Kasumi-1 (cell line): ENCODE measurements at regions not wholly inside any gene's neighbourhood (a gene's known extent, or its start where the extent isn't known, plus 50 kb on each side); places are given as distances from the start of the nearest gene placed in this dataset.
"Not testable (repeated sequence)": the region's sequence is repeated elsewhere in the genome, so short reads cannot be mapped to it uniquely, and the experiment has no call there.

Experiments used
- DNase-seq, 2 experiments: peaks; one replicate each; lab custom pipeline; 2025; lab: John Stamatoyannopoulos, UW

DNA sequence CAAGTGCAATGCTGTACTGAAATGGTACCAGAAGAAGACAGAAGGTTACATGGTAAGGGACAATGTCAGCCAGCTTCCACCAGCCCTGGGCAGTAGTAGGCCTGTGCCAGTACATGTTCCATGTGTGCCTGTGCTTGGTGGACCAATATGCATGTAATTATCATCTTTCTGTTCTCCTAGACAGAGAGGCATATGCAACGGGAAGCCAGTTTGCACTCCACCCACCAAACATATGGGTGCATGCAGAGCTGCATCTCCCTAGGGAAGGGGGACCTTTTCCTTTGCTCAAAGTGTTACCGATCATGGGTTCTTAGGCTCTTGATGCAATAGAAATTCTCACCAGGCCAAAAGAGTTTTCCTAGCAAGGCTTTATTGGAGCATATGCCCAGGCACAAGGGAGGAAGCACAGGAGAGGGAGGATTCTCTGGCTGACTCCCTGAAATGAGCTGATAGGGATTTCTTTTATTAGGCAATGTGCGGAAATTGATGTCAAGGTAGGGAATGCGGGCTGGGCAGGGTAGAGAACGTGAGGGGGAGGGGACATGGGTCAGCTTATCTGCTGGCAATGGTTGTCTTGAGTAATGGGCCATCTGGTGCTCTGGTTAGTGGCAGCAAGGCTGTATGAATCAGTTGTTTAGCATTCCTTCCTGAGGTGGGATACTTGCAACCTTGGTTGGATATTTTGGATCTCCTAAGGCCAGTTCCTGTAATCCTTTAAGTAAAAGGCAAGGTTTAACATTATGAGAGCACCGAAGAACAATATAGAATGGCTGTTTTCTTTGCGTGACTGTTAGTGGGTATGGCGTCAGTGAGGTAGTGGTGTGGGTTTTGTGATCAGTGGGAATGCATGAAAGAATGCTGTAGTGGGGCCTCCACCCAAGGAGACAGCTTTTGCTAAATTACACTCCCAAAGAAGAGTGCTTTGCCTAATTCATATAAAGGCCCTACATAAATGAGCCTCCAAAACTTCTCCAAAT lies 102.5 kb downstream of the CDRT15L2 start:
- not testable (repeated sequence) for DNase-seq

DNA sequence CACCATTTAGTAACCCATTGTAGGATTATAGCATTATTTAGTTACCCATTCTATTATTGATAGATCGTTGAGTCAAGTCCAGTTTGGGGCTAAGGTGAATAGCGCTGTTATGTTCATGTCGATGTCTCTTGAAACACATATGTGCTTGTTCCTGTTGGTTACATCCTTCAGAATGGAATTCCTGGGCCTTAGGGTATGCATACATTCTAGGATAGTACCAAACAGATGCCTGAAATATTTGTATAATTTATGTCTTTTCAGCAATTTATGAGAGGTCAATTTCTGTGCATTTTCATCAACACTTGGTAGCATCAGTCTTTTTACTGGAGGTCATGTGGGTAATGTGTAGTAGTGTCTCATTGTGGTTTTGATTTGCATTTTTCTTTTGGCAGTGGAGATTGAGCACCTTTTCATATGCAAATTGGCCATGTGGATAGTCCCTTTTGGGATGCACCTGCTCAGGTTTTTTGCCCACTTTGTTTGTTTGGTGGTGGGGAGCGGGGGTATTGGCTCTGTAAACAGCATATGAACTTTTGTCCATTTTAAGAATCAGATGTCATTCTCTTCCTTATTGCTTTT lies 104.2 kb downstream of the CDRT15L2 start:
- DNase-seq = not testable (repeated sequence)

DNA sequence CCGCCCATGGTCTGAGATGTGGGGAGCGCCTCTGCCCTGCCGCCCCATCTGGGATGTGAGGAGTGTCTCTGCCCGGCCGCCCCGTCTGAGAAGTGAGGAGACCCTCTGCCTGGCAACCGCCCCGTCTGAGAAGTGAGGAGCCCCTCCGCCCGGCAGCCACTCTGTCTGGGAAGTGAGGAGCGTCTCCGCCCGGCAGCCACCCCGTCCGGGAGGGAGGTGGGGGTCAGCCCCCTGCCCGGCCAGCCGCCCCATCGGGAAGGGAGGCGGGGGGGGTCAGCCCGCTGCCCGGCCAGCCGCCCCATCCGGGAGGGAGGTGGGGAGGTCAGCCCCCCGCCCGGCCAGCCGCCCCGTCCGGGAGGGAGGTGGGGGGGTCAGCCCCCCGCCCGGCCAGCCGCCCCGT lies 105.5 kb downstream of the CDRT15L2 start:
- not testable (repeated sequence) for DNase-seq

DNA sequence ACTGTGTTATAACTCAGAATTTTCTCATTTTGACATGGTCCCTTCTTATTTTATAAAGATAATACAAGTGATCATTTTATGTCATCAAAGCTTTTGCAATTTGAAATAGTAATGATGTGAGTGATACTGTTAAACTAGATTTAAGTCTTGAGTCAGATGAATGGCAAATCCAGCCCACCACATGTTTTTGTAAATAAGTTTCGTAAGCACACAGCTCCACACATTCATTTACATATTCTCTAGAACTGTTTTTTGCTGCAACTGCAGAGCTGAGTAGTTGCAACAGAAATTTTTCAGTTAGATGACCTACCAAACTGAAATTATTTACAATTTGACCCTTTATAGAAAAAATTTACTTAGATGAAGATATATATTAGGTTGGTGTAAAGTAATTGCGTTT lies 108.1 kb downstream of the CDRT15L2 start:
- DNase-seq = not testable (repeated sequence)

DNA sequence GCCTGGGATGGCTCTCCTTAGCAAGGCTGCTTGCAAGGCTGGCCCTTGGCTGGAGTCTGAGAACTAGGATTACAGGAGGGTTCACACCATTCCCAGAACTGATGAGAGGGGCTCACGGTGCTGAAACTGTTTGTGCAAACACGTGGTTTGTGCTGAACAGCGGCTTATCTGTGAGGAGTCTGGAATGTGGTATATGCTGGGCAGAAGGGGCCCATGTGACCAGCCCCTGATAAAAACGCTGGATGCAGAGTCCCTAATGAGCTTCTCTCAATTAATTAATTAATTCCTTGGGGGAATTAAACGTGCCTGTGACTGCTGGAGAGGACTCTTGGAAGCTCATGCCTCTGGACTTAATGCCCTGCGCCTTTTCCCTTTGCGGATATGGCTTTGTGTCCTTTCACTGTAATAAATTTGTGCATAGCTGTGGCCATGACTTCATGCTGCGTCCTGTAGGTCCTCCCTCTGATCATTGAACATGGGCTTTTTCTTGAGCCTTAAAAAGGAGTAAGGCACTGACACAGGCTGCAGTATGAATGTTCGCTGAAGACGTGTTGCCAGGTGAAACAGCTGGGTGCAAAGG lies 109.7 kb downstream of the CDRT15L2 start:
- DNase-seq = not testable (repeated sequence)

DNA sequence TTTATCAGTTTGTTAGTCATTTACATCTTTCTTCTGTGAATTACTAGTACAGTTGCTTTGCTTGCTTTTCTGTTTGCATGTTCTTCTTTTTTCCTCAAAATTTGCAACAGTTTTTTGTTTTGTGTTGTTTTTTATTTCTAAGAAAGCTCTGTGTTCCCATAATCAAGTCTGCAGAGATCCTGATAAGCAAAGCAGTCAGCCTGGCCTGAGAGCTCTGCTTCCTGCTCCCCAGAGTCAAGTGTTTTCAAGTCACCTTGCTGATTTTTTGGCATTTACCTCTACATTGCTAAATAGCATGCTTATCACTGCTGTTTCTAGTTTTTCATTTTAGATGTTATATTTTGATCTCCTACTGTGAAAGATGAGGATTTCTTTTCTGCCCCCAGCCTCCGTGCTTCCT lies 113.2 kb downstream of the CDRT15L2 start:
- DNase-seq = not testable (repeated sequence)

DNA sequence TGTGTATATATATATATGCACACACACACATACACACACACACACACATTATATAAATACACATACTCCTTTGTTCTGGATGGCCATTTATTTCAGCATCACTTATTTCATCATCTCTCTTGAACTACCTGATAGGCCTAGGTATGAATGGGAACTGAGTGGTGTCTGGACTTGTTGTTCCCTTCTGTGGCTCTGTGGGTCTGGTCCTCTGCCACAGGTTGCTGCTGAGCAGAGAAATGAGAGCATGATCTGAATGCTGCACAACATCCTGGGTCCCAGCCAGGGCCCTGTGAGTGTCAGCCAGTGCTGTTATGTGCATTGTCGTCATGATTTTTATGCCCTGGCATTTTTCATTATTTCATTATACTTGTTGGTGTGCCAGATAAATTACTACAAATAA lies 116.3 kb downstream of the CDRT15L2 start:
- not testable (repeated sequence) for DNase-seq

DNA sequence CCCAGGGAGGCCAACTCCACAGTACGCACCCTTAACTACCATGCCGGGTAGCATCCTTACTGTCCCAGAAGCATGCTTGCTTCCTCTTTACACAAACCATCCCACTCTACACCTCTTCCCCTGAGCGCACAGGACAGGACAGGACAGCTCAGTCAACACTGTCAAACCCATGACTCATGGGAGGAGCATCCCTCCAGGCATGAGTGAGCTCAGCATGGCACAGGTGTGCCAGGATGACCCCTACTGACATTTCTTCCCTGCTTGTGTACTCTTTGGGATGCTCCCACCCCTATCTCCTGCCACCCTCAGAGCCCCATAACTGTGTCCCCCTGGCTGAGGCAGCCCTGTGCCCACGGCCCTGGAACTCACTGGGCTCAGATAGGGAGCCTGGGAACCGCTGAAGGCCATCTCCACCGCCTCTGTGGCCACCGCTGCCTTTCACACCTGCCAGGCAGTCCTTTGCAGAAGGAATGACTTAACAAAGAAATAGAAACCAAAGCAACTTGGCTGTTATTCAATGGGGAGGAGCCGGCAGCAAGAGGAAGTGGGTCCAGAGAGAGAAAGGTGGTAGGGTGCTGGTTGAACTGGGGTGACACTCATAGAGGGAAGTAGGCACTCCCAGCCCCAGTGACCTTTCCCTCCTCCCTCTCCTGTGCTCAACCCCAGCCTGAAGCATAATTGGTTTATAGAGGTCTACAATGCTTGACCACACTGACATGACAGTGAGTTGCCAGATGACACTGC lies 119.1 kb downstream of the CDRT15L2 start:
- DNase-seq = not testable (repeated sequence)

DNA sequence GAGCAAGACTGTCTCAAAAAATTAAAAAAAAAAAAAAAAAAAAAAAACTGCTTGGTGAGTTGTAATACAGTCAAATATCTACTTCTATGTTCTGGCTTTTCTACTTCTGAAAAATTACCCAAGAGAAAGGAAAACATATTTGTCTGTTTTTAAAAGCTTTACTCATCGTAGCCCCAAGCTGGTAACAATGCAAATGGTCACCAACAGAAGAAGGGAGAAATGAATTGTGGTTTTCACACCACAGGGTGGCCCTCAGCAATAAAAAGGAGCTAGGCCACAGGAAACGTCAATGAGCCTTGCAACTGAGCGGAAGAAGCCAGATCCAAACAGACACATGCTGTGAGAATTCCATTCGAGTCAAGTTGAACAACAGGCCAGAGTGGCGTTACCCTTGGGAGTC lies 121.0 kb downstream of the CDRT15L2 start:
- DNase-seq = not testable (repeated sequence)

DNA sequence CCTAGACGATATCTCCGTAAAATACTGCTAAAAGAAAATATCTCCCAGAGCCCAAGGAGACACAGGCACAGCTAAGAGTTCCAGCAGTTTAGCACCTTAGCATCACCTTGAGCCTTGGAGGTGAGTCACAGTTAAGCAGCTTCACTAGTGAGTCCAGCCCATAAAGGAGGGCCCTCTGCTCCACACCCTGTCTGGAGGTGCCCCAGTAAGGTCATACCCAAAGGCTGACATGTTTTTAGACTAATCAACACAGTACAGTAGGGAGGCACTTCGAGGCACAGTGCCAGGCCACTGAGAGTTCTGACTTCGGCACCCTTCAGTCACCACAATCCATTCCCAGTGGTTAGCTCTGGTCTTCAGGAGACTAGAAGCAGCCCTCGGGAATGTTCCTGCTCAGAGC lies 121.8 kb downstream of the CDRT15L2 start:
- not testable (repeated sequence) for DNase-seq

DNA sequence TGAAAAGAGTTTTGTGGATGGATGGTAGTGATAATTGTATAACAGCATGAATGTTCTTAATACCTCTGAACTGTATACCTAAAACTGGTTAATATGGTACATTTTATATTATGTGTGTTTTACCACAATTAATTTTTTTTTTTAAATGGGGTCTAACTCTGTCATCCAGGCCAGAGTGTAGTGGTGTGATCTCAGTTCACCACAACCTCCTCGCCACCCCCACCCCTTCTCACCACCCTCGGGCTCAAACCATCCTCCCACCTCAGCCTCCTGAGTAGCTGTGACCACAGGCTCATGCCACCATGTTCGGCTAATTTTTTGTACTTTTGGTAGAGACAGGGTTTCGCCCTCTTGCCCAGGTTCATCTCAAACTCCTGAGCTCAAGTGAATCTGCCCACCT lies 123.2 kb downstream of the CDRT15L2 start:
- no peak for DNase-seq

DNA sequence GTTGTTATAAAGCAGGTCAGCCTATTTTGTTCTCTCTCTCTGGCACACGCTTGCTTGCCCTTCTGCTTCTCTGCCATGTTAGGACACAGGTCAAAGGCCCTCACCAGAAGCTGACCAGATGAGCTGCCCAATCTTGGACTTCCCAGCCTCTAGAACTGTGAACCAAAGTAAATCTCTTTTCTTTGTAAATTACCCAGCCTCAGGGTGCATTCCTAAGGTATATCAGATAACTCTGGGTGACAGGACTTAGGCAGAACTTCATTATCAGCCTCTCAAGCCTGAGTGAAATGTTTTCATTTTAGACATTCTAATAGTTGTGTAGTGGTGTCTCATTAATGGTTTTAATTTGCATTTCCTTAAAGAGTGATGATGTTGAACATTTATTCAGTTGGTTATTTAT lies 124.3 kb downstream of the CDRT15L2 start:
- no peak for DNase-seq

DNA sequence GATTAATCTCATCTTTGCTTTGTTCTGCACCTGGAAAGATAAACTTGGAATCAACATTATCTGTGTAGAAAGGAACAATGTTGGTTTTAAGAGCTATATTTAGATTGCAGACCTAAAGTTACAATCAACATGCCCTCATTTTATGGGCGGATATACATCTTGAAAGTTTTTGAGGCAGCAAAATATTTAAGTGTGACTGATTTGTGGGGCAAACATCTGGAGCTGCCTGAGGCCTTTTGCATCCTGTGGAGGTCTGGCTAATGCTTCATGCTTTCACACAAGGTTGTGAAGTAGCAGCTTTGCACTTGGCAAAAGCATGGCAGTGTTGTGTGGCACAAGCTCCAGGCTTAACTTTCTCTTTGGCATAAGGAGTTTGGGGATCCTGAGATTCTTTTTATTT lies 125.7 kb downstream of the CDRT15L2 start:
- DNase-seq = not testable (repeated sequence)

DNA sequence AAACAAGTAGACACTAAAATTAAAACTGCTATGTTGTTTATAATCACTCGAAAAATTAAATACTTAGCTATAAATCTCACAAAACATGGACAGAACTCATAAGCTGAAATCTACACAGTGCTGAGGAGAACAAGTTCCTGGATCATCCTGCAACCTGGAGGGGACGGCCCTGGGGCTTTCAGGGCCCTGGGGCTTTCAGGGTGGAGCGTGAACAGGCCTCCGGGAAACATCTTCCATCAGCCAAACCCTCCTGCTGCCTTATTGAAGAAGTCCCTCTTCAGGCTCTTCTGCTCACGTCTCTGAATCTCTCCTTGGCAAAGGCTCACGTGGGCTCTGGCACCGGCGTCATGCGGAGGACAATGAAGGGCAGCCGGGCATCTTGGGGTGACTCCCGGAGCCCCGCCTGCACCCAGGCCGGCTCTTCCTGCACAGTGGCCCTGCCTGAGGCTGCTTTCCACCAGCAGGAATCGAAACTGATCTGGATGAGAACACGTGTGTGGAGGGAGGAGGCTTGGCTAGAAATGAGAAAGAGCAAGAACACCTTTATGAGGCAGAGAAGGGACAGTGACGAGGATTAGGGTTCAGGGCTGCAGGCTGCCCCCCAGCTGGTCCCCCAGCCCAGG lies 127.3 kb downstream of the CDRT15L2 start:
- DNase-seq = no peak

DNA sequence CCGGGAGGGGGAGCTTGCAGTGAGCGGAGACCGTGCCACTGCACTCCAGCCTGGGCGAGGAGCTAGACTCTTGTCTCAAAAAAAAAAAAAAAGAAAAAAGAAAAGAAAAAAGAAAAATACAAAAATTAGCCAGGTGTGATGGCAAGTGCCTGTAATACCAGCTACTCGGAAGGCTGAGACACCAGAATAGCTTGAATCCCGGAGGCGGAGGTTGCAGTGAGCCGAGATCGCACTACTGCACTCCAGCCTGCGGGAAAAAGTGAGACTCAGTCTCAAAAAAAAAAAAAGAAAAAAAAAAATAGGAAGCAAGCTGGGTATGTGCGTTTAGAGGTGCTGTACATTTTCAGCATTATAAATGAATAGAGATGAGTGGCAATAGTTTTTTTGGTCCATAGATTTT lies 129.3 kb downstream of the CDRT15L2 start:
- not testable (repeated sequence) for DNase-seq

DNA sequence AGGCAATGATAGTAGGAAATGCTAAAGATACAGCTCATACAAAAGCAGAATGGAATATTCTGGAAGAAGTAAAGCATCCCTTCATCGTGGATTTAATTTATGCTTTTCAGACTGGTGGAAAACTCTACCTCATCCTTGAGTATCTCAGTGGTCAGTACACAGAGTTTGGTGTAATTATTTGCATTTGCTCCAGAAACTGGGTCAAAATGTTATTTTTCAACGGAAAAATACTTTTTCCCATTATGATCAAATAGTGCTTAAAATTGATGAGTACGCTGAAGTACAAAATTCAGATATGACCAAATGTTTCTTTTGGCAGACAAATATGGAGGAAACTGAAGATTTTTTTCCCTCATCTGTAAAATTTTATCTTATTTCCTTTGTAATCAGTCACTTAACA lies 137.0 kb downstream of the CDRT15L2 start:
- not testable (repeated sequence) for DNase-seq

DNA sequence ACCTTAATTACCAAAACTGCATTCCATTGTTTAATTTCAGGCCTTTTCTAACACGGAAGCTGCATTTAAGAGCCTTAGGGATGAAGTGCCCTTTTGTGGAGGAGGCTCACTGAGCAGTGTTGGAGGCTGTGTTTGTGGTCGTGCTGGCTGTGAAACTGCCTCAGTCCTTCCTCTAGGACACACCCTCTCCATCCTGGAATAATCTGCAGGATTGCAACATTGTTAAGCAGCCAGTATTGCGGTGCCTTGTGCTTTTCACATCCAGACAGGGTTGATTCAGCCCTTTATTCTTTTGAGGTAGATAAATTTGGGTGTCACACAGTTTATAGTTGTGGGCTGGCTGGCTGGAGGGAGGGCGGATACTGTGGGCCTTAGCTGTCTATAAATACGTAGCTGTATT lies 141.6 kb downstream of the CDRT15L2 start:
- DNase-seq = no peak

DNA sequence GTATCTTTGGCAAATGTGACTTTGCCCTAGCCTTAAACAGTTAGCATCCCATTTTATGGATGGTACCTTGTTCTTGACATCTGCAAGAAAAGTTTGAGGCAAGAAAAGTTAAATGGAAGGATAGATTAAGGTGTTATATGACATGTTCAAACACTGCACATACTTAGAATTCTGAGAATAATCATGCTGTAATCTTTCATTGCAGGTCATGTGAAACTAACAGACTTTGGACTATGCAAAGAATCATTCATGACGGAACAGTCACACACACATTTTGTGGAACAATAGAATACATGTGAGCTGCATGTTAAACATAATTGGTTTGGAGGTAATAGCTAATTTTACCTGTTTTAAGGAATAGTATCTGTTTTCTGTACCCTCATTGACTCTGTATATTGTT lies 144.9 kb downstream of the CDRT15L2 start:
- not testable (repeated sequence) for DNase-seq

DNA sequence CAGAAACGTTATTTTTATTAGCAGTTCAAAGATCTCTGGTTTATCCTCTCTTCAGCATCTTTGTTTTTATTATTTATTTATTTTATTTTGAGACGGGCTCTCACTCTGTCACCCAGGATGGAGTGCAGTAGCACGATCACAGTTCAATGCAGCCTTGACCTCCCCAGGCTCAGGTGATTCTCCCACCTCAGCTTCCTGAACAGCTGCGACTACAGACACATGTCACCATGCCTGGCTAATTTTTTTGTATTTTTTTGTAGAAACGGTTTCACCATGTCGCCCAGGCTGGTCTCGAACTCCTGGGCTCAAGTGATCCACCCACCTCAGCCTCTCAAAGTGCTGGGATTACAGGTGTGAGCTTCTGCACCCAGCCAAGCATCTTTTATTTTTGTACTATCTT lies 147.7 kb downstream of the CDRT15L2 start:
- DNase-seq = not testable (repeated sequence)

DNA sequence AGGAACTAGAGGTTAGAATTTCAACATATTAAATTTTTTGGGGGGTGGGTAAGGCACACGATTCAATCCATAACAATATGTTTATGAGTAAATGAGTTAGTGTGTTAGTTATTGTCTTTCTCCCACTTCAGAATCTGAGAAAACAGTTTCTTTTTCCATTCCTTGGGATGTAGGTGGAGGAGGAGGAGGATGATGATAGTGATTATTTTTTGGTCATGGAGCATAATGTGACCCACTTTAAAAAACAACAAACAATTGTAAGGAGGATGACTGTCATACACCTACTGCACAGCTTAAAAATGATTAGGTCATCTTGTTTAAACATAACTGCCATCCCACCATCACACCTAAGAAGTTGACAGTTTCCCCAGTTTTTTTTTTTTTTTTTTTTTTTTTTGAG lies 148.7 kb downstream of the CDRT15L2 start:
- no peak for DNase-seq

DNA sequence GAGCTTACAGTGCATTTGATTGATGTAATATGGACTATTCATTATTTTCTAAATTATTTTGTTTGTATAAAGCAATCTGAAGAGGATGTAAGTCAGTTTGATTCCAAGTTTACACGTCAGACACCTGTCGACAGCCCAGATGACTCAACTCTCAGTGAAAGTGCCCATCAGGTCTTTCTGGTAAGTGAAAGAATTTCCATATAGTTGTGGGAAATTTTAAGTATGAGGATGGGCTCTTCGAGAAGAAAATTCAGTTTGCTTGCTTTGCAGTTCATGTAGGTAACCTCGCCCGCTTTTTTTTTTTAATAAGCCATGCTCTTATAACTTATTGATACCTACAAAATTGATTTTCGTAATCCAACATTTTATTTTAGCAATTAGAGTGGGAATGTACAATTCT lies 151.6 kb downstream of the CDRT15L2 start:
- DNase-seq = not testable (repeated sequence)

DNA sequence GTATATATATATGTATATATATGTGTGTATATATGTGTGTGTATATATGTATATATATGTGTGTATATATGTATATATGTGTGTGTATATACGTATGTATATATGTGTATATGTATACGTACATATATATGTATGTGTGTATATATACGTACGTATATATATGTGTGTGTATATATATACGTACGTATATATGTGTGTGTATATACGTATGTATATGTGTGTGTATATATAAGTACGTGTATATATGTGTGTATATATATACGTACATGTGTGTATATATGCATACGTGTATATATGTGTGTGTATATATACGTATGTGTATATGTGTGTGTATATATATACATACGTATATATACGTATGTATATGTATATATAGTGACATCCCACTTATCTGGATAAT lies 154.4 kb downstream of the CDRT15L2 start:
- DNase-seq = no peak
